ENCODE measurements at regions not wholly inside any gene's neighbourhood (a gene's known extent, or its start where the extent isn't known, plus 50 kb on each side); places are given as distances from the start of the nearest gene placed in this dataset.

DNA sequence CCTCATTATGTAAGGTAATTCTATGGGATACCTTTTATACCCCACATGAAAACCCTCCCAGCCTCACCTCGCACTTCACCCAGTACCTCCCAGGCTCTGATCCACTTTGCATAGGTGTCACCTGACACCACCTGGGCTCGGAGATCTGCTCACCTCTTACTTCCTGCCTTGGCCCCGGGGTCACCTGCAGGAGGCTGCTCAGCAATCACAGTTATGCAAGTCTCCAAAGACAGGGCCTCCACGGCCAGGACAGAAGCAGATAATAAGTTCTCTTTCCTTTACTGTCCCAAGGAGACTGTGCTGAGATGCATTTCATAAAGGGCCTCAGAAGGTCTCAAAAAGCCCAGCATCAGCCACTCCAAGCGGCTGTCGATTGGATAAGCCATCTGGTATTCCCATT, 112.4 kb upstream of the PPP2R2D start:
- H3K4me1 ChIP-seq (ENCODE audit: control insufficient read depth, insufficient read depth, low read length) = no peaks in the 10 kb centered on the region
- DNase-seq (ENCODE audit: low read depth in 4 of 6, low spot score in 6 of 6) = no peak

DNA sequence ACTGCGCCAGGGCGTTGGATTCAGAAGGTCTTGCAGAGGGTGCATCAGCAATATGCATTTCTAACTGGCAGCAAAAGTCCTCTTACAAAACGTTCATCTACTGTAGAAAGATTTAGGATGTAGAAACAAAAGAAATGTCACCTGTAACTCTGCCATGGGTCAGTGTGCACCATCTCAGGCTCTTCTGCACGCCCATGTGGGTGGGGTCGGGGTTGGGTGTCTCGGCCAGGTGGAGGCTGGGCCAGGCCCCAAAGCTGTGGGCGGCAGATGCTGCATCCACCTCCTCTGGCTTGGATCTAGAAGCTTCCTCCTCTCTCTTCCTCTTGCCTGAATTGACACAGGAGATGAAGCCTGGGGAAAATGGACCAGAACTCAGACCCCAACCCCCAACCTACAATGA, 111.3 kb upstream of the PPP2R2D start:
- Histone ChIP-seq H3K27me3 (ENCODE audit: control insufficient read depth, insufficient read depth, low read length) (no peaks in the 10 kb centered on the region), H3K4me3 (ENCODE audit: low read depth, low read length) (no peak overlapping the region), H3K36me3 (ENCODE audit: control insufficient read depth, insufficient read depth, low read length) (no peaks in the 10 kb centered on the region), H3K9me3 (ENCODE audit: control insufficient read depth, insufficient read depth, low read length) (no peaks in the 10 kb centered on the region), H3K4me1 (ENCODE audit: control insufficient read depth, insufficient read depth, low read length) (no peaks in the 10 kb centered on the region), H3K27ac (ENCODE audit: low read depth, low read length) (no peak overlapping the region)
- no peak for DNase-seq (ENCODE audit: low read depth in 4 of 6, low spot score in 6 of 6)
- 96% methylated on average over 6 of the region's 7 CpGs for WGBS (ENCODE audit: insufficient coverage)

More for the DNA sequence above, 112.4 kb upstream of the PPP2R2D start:
- no peaks in the 10 kb centered on the region for H3K36me3 ChIP-seq (ENCODE audit: control insufficient read depth, insufficient read depth, low read length)
- H3K9me3 ChIP-seq (ENCODE audit: control insufficient read depth, insufficient read depth, low read length) = no peaks in the 10 kb centered on the region
- no peaks in the 10 kb centered on the region for H3K27me3 ChIP-seq (ENCODE audit: control insufficient read depth, insufficient read depth, low read length)
- no peak overlapping the region for H3K27ac ChIP-seq (ENCODE audit: low read depth, low read length)
- H3K4me3 ChIP-seq (ENCODE audit: low read depth, low read length) = no peak overlapping the region
- WGBS (ENCODE audit: insufficient coverage) = 66% methylated on average over 6 of the region's 6 CpGs

DNA sequence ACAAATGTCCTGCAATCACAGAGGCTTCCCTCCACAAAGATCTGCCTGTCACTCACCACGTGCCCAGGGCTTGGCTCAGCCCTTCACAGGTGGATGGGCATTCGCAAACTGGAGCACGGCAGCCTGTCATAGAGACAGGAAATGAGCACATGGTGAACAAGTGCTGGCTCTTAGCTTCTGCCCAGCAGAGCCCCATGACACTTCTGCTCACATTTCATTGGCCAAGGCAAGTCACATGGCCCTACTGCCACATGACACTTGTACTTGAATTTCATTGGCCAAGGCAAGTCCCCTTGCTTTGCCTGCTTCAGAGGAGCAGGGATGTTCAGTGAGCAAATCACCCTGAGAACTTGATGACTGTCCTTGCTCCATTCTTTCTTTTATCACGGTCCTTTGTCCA, 110.8 kb upstream of the PPP2R2D start:
- Histone ChIP-seq H3K27ac (ENCODE audit: low read depth, low read length) (no peak overlapping the region), H3K4me3 (ENCODE audit: low read depth, low read length) (no peak overlapping the region), H3K4me1 (ENCODE audit: control insufficient read depth, insufficient read depth, low read length) (no peaks in the 10 kb centered on the region), H3K9me3 (ENCODE audit: control insufficient read depth, insufficient read depth, low read length) (no peaks in the 10 kb centered on the region), H3K27me3 (ENCODE audit: control insufficient read depth, insufficient read depth, low read length) (no peaks in the 10 kb centered on the region), H3K36me3 (ENCODE audit: control insufficient read depth, insufficient read depth, low read length) (no peaks in the 10 kb centered on the region)
- 89% methylated on average over 4 of the region's 4 CpGs for WGBS (ENCODE audit: insufficient coverage)
- no peak for DNase-seq (ENCODE audit: low read depth in 4 of 6, low spot score in 6 of 6)

DNA sequence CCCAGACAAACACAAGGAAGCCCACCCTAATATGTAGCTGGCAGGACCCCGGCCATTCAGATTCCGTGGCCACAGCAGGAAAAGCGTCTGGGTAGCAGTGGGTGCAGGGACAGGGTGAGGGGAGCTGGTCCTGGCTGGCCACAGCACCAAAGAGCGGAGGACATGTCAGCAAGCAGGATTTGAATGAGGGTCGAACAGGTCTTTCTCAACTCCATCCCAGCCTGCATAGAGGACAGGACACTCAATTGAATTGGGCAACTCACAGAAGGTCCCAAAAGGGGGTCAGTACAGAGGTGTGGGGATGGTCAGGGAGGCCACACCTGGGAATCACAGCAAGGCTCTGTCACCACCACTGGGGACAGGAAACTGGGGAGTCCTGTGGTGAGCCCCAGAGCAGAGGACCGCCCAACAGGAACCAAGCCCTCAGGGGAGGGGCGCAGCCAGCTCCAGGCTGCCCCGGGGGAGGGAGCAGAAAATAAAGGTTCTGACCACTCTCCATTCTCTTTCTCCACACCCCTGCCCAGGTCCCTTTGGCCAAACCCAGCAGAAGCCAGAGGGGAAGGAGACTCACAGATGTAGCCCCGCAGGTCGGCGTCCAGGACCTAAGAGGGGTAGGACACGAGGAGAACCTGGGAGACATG, 108.7 kb upstream of the PPP2R2D start:
- no peaks in the 10 kb centered on the region for H3K4me1 ChIP-seq (ENCODE audit: control insufficient read depth, insufficient read depth, low read length)
- H3K27ac ChIP-seq (ENCODE audit: low read depth, low read length) = no peak overlapping the region
- no peak for DNase-seq (ENCODE audit: low read depth in 4 of 6, low spot score in 6 of 6)
- H3K9me3 ChIP-seq (ENCODE audit: control insufficient read depth, insufficient read depth, low read length) = no peaks in the 10 kb centered on the region
- WGBS (ENCODE audit: insufficient coverage) = 84% methylated on average over 9 of the region's 12 CpGs
- no peaks in the 10 kb centered on the region for H3K27me3 ChIP-seq (ENCODE audit: control insufficient read depth, insufficient read depth, low read length)
- no peaks in the 10 kb centered on the region for H3K36me3 ChIP-seq (ENCODE audit: control insufficient read depth, insufficient read depth, low read length)
- H3K4me3 ChIP-seq (ENCODE audit: low read depth, low read length) = no peak overlapping the region

DNA sequence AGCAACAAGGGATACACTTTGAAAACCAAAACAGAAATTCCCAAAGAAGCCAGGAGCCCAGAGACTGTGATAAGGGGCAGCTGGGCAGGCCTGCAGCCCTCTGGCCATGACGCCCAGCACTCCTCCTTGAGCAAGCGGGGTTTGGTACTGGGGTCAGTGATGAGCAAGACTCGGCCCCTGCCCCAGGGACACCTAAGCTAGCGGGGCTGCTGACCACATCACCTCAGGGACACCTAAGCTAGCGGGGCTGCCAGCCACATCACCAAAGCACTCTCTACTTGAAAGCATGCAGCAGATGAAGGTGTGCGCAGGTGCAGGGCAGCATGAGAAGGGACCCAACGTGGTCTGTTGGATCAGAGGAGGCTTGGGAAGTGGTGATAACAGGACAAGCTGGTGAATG, 108.0 kb upstream of the PPP2R2D start:
- Histone ChIP-seq H3K4me1 (ENCODE audit: control insufficient read depth, insufficient read depth, low read length) (no peaks in the 10 kb centered on the region), H3K9me3 (ENCODE audit: control insufficient read depth, insufficient read depth, low read length) (no peaks in the 10 kb centered on the region), H3K36me3 (ENCODE audit: control insufficient read depth, insufficient read depth, low read length) (no peaks in the 10 kb centered on the region), H3K27ac (ENCODE audit: low read depth, low read length) (no peak overlapping the region), H3K27me3 (ENCODE audit: control insufficient read depth, insufficient read depth, low read length) (no peaks in the 10 kb centered on the region), H3K4me3 (ENCODE audit: low read depth, low read length) (no peak overlapping the region)
- WGBS (ENCODE audit: insufficient coverage) = 92% methylated on average over 6 of the region's 7 CpGs
- DNase-seq (ENCODE audit: low read depth in 4 of 6, low spot score in 6 of 6) = no peak

DNA sequence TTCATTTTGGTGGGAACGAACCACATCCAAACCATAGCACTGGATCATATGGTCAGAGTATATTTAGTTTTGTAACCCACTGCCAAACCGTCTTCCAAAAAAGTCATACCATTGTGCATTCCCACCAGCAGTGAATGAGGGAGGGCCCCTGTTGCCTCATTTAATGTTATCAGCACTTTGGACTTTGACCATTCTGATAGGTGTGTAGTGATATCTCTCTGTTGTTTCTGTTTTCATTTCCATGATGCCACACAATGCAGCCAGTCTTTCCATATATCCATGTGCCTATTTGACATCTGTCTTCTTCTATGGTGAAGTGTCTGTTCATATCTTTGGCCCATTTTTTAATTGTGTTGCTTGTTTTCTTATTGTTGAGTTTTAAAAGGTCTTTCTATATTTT, 105.0 kb upstream of the PPP2R2D start:
- Histone ChIP-seq H3K9me3 (ENCODE audit: control insufficient read depth, insufficient read depth, low read length) (peaks cover 4% of the 10 kb centered on the region), H3K4me1 (ENCODE audit: control insufficient read depth, insufficient read depth, low read length) (no peaks in the 10 kb centered on the region), H3K27me3 (ENCODE audit: control insufficient read depth, insufficient read depth, low read length) (no peaks in the 10 kb centered on the region), H3K4me3 (ENCODE audit: low read depth, low read length) (no peak overlapping the region), H3K27ac (ENCODE audit: low read depth, low read length) (no peak overlapping the region), H3K36me3 (ENCODE audit: control insufficient read depth, insufficient read depth, low read length) (no peaks in the 10 kb centered on the region)
- DNase-seq (ENCODE audit: low read depth in 4 of 6, low spot score in 6 of 6) = no peak
- WGBS (ENCODE audit: insufficient coverage) = no CpG with 5 or more reads among the region's 2 CpGs

DNA sequence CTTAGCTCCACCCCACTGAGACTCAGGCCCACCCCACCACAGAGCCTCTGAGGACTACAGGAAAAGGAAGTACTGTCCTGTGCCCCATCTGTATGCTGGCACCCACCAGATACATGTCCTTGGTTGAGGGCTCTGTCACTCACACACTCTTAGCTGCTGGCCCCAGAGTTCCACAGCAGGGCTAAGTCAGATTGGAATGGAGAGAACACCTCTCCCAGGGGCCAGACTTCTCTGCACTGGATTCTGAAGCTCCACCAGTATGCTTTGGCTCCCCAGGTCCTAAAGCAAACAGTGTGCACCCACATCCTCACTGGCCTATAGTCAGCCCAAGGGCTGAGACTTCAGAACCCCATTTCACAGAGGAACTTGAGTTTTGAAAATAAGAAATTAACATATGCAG, 103.2 kb upstream of the PPP2R2D start:
- DNase-seq (ENCODE audit: low read depth in 4 of 6, low spot score in 6 of 6) = no peak
- Histone ChIP-seq H3K4me3 (ENCODE audit: low read depth, low read length) (no peak overlapping the region), H3K4me1 (ENCODE audit: control insufficient read depth, insufficient read depth, low read length) (no peaks in the 10 kb centered on the region), H3K36me3 (ENCODE audit: control insufficient read depth, insufficient read depth, low read length) (no peaks in the 10 kb centered on the region), H3K27ac (ENCODE audit: low read depth, low read length) (no peak overlapping the region), H3K9me3 (ENCODE audit: control insufficient read depth, insufficient read depth, low read length) (peaks cover 4% of the 10 kb centered on the region), H3K27me3 (ENCODE audit: control insufficient read depth, insufficient read depth, low read length) (no peaks in the 10 kb centered on the region)

DNA sequence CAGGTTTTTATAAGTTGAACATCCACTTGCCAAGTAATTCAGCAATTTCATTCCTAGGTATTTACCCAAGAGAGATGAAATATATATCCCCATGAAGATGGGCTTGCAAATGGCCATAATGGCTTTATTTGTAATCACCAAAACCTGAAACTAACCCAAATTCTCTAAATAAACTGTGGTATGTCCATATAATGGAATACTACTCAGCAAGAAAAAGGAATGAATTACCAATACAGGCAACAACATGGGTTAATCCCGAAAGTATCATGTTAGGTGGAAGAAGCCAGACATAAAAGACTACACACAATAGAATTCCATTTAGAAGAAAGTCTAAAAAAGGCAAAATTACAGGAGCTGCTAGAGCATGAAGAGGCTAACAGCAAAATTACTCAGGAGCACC, 101.4 kb upstream of the PPP2R2D start:
- no peak overlapping the region for H3K4me3 ChIP-seq (ENCODE audit: low read depth, low read length)
- no peak overlapping the region for H3K27ac ChIP-seq (ENCODE audit: low read depth, low read length)
- H3K9me3 ChIP-seq (ENCODE audit: control insufficient read depth, insufficient read depth, low read length) = peaks cover 4% of the 10 kb centered on the region
- no peaks in the 10 kb centered on the region for H3K4me1 ChIP-seq (ENCODE audit: control insufficient read depth, insufficient read depth, low read length)
- WGBS (ENCODE audit: insufficient coverage) = no CpG with 5 or more reads among the region's 1 CpG
- no peaks in the 10 kb centered on the region for H3K36me3 ChIP-seq (ENCODE audit: control insufficient read depth, insufficient read depth, low read length)
- H3K27me3 ChIP-seq (ENCODE audit: control insufficient read depth, insufficient read depth, low read length) = no peaks in the 10 kb centered on the region
- no peak for DNase-seq (ENCODE audit: low read depth in 4 of 6, low spot score in 6 of 6)

DNA sequence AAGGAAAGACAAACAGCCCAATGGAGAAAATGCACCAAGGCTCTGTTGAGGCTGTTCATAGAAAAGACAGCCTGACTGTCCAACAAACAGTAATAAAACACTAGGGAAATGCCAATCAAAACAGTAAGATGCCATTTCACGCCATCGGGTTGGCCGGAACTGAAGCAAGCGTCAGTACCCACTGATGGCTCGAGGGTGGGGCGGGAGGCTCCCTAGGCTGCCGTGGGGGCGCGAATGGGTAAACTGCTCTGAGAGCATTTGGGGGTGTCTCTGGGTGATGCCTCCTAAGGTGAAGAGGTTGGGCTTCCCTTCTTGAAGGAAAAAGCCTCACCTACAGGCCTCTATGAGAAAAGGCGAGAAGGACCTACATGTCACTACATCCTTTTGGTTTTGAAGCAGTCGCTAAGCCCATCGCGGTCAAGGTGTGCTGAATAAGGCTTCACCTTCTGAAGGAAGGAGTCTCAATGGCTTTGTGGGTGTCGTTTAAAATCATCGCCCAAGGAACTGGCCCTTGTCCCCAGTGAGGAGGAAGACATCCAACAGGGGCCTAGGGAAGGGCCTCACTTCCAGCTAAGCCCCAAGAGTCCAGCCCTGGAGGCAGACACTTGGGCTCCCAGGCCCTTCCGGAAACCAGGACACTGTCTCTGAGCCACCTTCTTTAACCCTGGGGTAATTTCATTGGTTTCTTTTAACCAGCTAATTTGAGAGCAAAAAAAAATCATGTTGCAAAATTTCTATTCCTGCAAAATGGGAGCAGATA, 98.5 kb upstream of the PPP2R2D start:
- Histone ChIP-seq H3K36me3 (ENCODE audit: control insufficient read depth, insufficient read depth, low read length) (no peaks in the 10 kb centered on the region), H3K27me3 (ENCODE audit: control insufficient read depth, insufficient read depth, low read length) (no peaks in the 10 kb centered on the region), H3K4me1 (ENCODE audit: control insufficient read depth, insufficient read depth, low read length) (no peaks in the 10 kb centered on the region), H3K9me3 (ENCODE audit: control insufficient read depth, insufficient read depth, low read length) (peaks cover 4% of the 10 kb centered on the region), H3K27ac (ENCODE audit: low read depth, low read length) (no peak overlapping the region), H3K4me3 (ENCODE audit: low read depth, low read length) (no peak overlapping the region)
- 88% methylated on average over 10 of the region's 16 CpGs for WGBS (ENCODE audit: insufficient coverage)
- no peak for DNase-seq (ENCODE audit: low read depth in 4 of 6, low spot score in 6 of 6)

DNA sequence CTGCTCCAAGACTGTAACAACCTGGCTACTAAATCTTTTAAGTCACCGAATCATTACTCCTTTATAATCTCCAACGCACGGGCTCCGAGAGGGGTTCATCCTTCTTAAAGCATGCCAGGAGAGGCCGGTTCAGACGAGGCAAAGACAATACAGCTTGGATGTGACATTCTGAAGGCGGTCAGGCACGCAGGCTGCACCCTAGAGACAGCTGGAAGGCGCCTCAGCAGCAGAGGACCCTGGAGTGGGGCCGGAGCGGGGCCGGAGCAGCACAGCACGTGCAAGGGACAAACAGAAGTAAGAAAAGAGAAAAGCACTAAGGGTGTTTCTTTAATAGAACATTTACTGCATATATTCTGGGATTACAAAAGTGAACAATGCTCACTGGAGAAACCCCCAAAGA, 97.8 kb upstream of the PPP2R2D start:
- H3K27ac ChIP-seq (ENCODE audit: low read depth, low read length) = no peak overlapping the region
- H3K4me1 ChIP-seq (ENCODE audit: control insufficient read depth, insufficient read depth, low read length) = no peaks in the 10 kb centered on the region
- H3K36me3 ChIP-seq (ENCODE audit: control insufficient read depth, insufficient read depth, low read length) = no peaks in the 10 kb centered on the region
- 24% methylated on average over 9 of the region's 13 CpGs for WGBS (ENCODE audit: insufficient coverage)
- no peak overlapping the region for H3K4me3 ChIP-seq (ENCODE audit: low read depth, low read length)
- H3K9me3 ChIP-seq (ENCODE audit: control insufficient read depth, insufficient read depth, low read length) = peaks cover 4% of the 10 kb centered on the region
- no peaks in the 10 kb centered on the region for H3K27me3 ChIP-seq (ENCODE audit: control insufficient read depth, insufficient read depth, low read length)
- peak in 1 of 6 donors; percentile 28 for DNase-seq (ENCODE audit: low read depth in 4 of 6, low spot score in 6 of 6)
